Right lobe of liver (tissue), 4 donors: ENCODE measurements at regions not wholly inside any gene's neighbourhood (a gene's known extent, or its start where the extent isn't known, plus 50 kb on each side); places are given as distances from the start of the nearest gene placed in this dataset.

Experiments used
- POLR2A ChIP-seq: fragments of 450-650 bp; IDR thresholded peaks from one replicate; pipeline ENCODE4 v1.6.1; 2017; ENCODE audit warnings: antibody characterized with exemption, mild to moderate bottlenecking
- TF ChIP-seq, protein P1 (sequence below), 4 donors: fragments of 200-600 bp in 3 of 4; fragments of 450-650 bp in 1 of 4; IDR thresholded peaks; one replicate each; pipeline versions ENCODE4 v1.5.1 to v1.8.0; 2016 to 2022; ENCODE audit warnings: antibody characterized with exemption in 4 of 4, mild to moderate bottlenecking in 2 of 4
- donor health status: DM: no; HTN: no; CAD: no.
- donor health status: DM: no; HTN: no; CAD: no.
- donor health status: DM: no; HTN: yes; CAD: no.

DNA sequence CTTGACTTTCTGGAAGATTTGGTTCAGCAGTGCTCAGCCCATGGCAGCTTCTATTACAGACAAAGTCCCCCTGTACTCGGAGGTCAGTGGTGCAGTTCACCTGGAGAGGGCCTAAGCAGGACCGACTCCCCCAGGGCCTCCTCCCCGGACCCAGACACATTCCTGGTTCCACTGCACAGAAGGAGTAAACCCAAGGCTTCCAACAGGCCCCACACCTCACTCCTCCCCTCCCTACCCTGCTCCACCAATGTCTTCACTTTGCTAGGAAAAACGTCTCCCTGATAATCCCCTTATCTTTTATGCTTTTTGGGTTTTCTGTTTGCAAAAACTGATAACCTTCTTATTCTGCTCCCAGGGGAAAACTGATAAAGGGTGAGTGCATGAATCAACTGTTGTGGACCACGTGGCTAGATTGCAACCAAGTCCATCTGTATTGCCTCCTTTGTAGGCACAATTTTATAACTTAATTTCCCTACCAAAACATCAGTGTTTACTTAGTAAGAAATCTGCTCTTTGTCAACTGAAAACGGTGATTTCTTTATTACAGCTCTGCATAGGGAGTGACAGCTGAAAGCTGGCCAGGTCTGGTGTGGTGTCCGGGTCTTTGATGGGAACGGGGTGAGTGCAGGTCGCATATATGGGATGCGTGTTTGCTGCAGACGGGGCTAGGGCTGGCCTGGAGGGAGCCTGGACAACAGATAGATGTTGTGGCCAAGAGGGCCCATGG, 202.5 kb downstream of the GLI2 start:
- TF ChIP-seq POLR2A = no peak
- TF ChIP-seq, protein P1, sequence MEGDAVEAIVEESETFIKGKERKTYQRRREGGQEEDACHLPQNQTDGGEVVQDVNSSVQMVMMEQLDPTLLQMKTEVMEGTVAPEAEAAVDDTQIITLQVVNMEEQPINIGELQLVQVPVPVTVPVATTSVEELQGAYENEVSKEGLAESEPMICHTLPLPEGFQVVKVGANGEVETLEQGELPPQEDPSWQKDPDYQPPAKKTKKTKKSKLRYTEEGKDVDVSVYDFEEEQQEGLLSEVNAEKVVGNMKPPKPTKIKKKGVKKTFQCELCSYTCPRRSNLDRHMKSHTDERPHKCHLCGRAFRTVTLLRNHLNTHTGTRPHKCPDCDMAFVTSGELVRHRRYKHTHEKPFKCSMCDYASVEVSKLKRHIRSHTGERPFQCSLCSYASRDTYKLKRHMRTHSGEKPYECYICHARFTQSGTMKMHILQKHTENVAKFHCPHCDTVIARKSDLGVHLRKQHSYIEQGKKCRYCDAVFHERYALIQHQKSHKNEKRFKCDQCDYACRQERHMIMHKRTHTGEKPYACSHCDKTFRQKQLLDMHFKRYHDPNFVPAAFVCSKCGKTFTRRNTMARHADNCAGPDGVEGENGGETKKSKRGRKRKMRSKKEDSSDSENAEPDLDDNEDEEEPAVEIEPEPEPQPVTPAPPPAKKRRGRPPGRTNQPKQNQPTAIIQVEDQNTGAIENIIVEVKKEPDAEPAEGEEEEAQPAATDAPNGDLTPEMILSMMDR (IDR thresholded peaks at IDR 0.05) = no peak
